ENCODE measurements at regions not wholly inside any gene's neighbourhood (a gene's known extent, or its start where the extent isn't known, plus 50 kb on each side); places are given as distances from the start of the nearest gene placed in this dataset.

- H3K4me3 ChIP-seq (ENCODE audit: low read depth in 2 of 2, low read length in 1 of 2) = no peak overlapping the region
- no peaks in the 10 kb centered on the region for H3K9me3 ChIP-seq
- no peaks in the 10 kb centered on the region for H3K9me2 ChIP-seq
- H2AFZ ChIP-seq (ENCODE audit: low read depth) = no peak overlapping the region
- DNase-seq = no peak
- no peaks in the 10 kb centered on the region for H3K4me1 ChIP-seq (ENCODE audit: control insufficient read depth in 1 of 2, insufficient read depth in 2 of 2, low read depth in 1 of 2, low read length in 1 of 2)
- TF ChIP-seq YY1 (IDR thresholded peaks at IDR 0.05; ENCODE audit: low read depth) = no peak
- H4K20me1 ChIP-seq (ENCODE audit: insufficient read depth) = no peaks in the 10 kb centered on the region
- H3K79me2 ChIP-seq (ENCODE audit: insufficient read depth) = no peaks in the 10 kb centered on the region
- H3K4me2 ChIP-seq = no peak overlapping the region
- CTCF ChIA-PET = no interaction called here
- H3K27me3 ChIP-seq (ENCODE audit: insufficient read depth) = no peaks in the 10 kb centered on the region
- 22% methylated on average over 7 of the region's 7 CpGs for WGBS (ENCODE audit: low lambda C conversion rate)
- no peaks in the 10 kb centered on the region for H3F3A ChIP-seq (replicated peaks; ENCODE audit: insufficient read depth)
- no peaks in the 10 kb centered on the region for H3K36me3 ChIP-seq (replicated peaks in 1 of 2; ENCODE audit: control insufficient read depth in 1 of 2, insufficient read depth in 2 of 2, low read length in 1 of 2)
- no peak overlapping the region for H3K9ac ChIP-seq
- POLR2A ChIA-PET = no interaction called here
- no peak overlapping the region for H3K27ac ChIP-seq (ENCODE audit: low read depth in 2 of 2, low read length in 1 of 2)
These were observed 783.3 kb downstream of the PLCL1 start for GRCh38 chr2:198587741-198588140.

- H3K79me2 ChIP-seq (ENCODE audit: insufficient read depth) = no peaks in the 10 kb centered on the region
- TF ChIP-seq USF2 (IDR thresholded peaks at IDR 0.05; ENCODE audit: borderline replicate concordance, low read depth, low read length) = no peak
- no peak for TF ChIP-seq MXI1 (IDR thresholded peaks at IDR 0.05; ENCODE audit: low read depth, low read length)
- no peak for TF ChIP-seq ZBTB33 (IDR thresholded peaks at IDR 0.05; ENCODE audit: borderline replicate concordance, low read depth)
- no peak for TF ChIP-seq SIN3A (IDR thresholded peaks at IDR 0.05; ENCODE audit: borderline replicate concordance, low read depth, low read length)
- no peak for TF ChIP-seq PBX3 (IDR thresholded peaks at IDR 0.05)
- TF ChIP-seq POLR2AphosphoS5 (IDR thresholded peaks at IDR 0.05; ENCODE audit: low read depth, low read length) = no peak
- TF ChIP-seq MAX (IDR thresholded peaks at IDR 0.05; ENCODE audit: low read depth) = no peak
- no peak for TF ChIP-seq NRF1 (IDR thresholded peaks at IDR 0.05; ENCODE audit: low read depth, low read length)
- no peak for TF ChIP-seq REST (IDR thresholded peaks at IDR 0.05; ENCODE audit: low read depth, low read length)
- no peak for TF ChIP-seq EP300 (IDR thresholded peaks at IDR 0.05; ENCODE audit: borderline replicate concordance in 1 of 2, low read depth in 1 of 2, low read length in 1 of 2)
- no peak for TF ChIP-seq RCOR1 (IDR thresholded peaks at IDR 0.05; ENCODE audit: low read length)
- no peak for TF ChIP-seq USF1 (IDR thresholded peaks at IDR 0.05; ENCODE audit: borderline replicate concordance, low read depth)
- no peak for TF ChIP-seq CHD2 (IDR thresholded peaks at IDR 0.05; ENCODE audit: low read length, partially characterized antibody)
- TF ChIP-seq FOXM1 (IDR thresholded peaks at IDR 0.05; ENCODE audit: low read depth) = no peak
- TF ChIP-seq EZH2phosphoT487 (IDR thresholded peaks at IDR 0.05; ENCODE audit: borderline replicate concordance, low read depth) = no peak
- TF ChIP-seq TAF1 (IDR thresholded peaks at IDR 0.05; ENCODE audit: borderline replicate concordance, low read depth, low read length) = no peak
- no peak for TF ChIP-seq TCF12 (IDR thresholded peaks at IDR 0.05)
- no peak for TF ChIP-seq GABPA (IDR thresholded peaks at IDR 0.05; ENCODE audit: low read depth)
- no peak for TF ChIP-seq RAD21 (IDR thresholded peaks at IDR 0.05; ENCODE audit: low read length)
- ChIA-PET CTCF (no interaction called here), POLR2A (no interaction called here)
- H3F3A ChIP-seq (replicated peaks; ENCODE audit: insufficient read depth) = no peaks in the 10 kb centered on the region
- H3K9ac ChIP-seq = no peak overlapping the region
- no peak for DNase-seq
- 33% methylated on average over 7 of the region's 7 CpGs for WGBS (ENCODE audit: low lambda C conversion rate)
- no peak overlapping the region for H3K27ac ChIP-seq (ENCODE audit: low read depth in 2 of 2, low read length in 1 of 2)
- H3K9me2 ChIP-seq = no peaks in the 10 kb centered on the region
- no peaks in the 10 kb centered on the region for H3K27me3 ChIP-seq (ENCODE audit: insufficient read depth)
- H4K20me1 ChIP-seq (ENCODE audit: insufficient read depth) = no peaks in the 10 kb centered on the region
- H2AFZ ChIP-seq (ENCODE audit: low read depth) = no peak overlapping the region
- no peak overlapping the region for H3K4me2 ChIP-seq
- H3K36me3 ChIP-seq (replicated peaks in 1 of 2; ENCODE audit: control insufficient read depth in 1 of 2, insufficient read depth in 2 of 2, low read length in 1 of 2) = no peaks in the 10 kb centered on the region
- H3K4me1 ChIP-seq (ENCODE audit: control insufficient read depth in 1 of 2, insufficient read depth in 2 of 2, low read depth in 1 of 2, low read length in 1 of 2) = no peaks in the 10 kb centered on the region
- H3K4me3 ChIP-seq (ENCODE audit: low read depth in 2 of 2, low read length in 1 of 2) = no peak overlapping the region
- H3K9me3 ChIP-seq = no peaks in the 10 kb centered on the region
These were observed 782.8 kb downstream of the PLCL1 start for GRCh38 chr2:198587240-198587639.
